Choroid plexus epithelial cell (primary cell): ENCODE measurements at regions not wholly inside any gene's neighbourhood (a gene's known extent, or its start where the extent isn't known, plus 50 kb on each side); places are given as distances from the start of the nearest gene placed in this dataset.
"Not testable (repeated sequence)": the region's sequence is repeated elsewhere in the genome, so short reads cannot be mapped to it uniquely, and the experiment has no call there.

ENCODE experiments used
- DNase-seq: peaks from one replicate; pipeline ENCODE4 v3.0.0-alpha.2; 2010; ENCODE audit warnings: low read depth
- H3K4me3 ChIP-seq: 2 replicates; pipeline ENCODE4 v1.5.1; 2011; ENCODE audit warnings: low read depth, mild to moderate bottlenecking, control low read depth, low read length, moderate library complexity
- CTCF ChIP-seq: conservative IDR thresholded peaks from 2 replicates; pipeline ENCODE4 v1.5.1; 2011; ENCODE audit warnings: low read depth, mild to moderate bottlenecking, control low read depth, inconsistent platforms, low read length, moderate library complexity

- H3K4me3 ChIP-seq: no peak overlapping the region
- no peak for DNase-seq
- no peak for TF ChIP-seq CTCF
These were observed 567.2 kb upstream of the CBLB start for GRCh38 chr3:106435899-106436453.

GRCh38 chr3:106438887-106439286 lies 570.1 kb upstream of the CBLB start:
- no peak for DNase-seq
- no peak for TF ChIP-seq CTCF
- no peak overlapping the region for H3K4me3 ChIP-seq

GRCh38 chr3:106440672-106441071 lies 571.9 kb upstream of the CBLB start:
- no peak for DNase-seq
- no peak overlapping the region for H3K4me3 ChIP-seq
- no peak for TF ChIP-seq CTCF

GRCh38 chr3:106446271-106446670 lies 577.5 kb upstream of the CBLB start:
- TF ChIP-seq CTCF: no peak
- H3K4me3 ChIP-seq: no peak overlapping the region
- no peak for DNase-seq

- TF ChIP-seq CTCF: no peak
- no peak overlapping the region for H3K4me3 ChIP-seq
These were observed 579.0 kb upstream of the CBLB start for GRCh38 chr3:106447723-106448301.

GRCh38 chr3:106448372-106448966 lies 579.7 kb upstream of the CBLB start:
- not testable (repeated sequence) for DNase-seq

More at GRCh38 chr3:106447723-106448301, 579.0 kb upstream of the CBLB start:
- no peak for DNase-seq

GRCh38 chr3:106452096-106452495 lies 583.3 kb upstream of the CBLB start:
- H3K4me3 ChIP-seq: no peak overlapping the region
- TF ChIP-seq CTCF: no peak
- DNase-seq: no peak

More at GRCh38 chr3:106448372-106448966, 579.7 kb upstream of the CBLB start:
- not testable (repeated sequence) for H3K4me3 ChIP-seq
